ENCODE measurements at regions not wholly inside any gene's neighbourhood (a gene's known extent, or its start where the extent isn't known, plus 50 kb on each side); places are given as distances from the start of the nearest gene placed in this dataset.

- Histone ChIP-seq H3K27me3 (replicated peaks; ENCODE audit: control insufficient read depth, insufficient read depth, low read length) (no peaks in the 10 kb centered on the region; the same call in 1 of the 2 replicates), H3K4me3 (ENCODE audit: low read depth, low read length) (no peak overlapping the region), H3K9me3 (no peaks in the 10 kb centered on the region), H3K4me1 (no peaks in the 10 kb centered on the region), H3K36me3 (ENCODE audit: control insufficient read depth, insufficient read depth, low read length) (no peaks in the 10 kb centered on the region)
- Mint-ChIP-seq H3K27me3 (ENCODE audit: insufficient read depth, unreplicated experiment) (peaks cover 6% of the 10 kb centered on the region), H3K4me1 (ENCODE audit: low read depth, unreplicated experiment) (no peaks in the 10 kb centered on the region), H3K4me3 (ENCODE audit: unreplicated experiment) (no peak overlapping the region), H3K27ac (ENCODE audit: unreplicated experiment) (no peak overlapping the region), H3K9me3 (ENCODE audit: unreplicated experiment) (no peaks in the 10 kb centered on the region), H3K36me3 (ENCODE audit: insufficient read depth, unreplicated experiment) (no peaks in the 10 kb centered on the region)
- no peak for DNase-seq
- intact Hi-C loops (cut with micrococcal nuclease; ENCODE audit: unreplicated experiment), result loop anchor here (10.0 kb wide), 1 partner anchor 1231 kb away; no protein-coding TSS in a partner anchor
- CTCF ChIA-PET, result no interaction called here
- BruUV-seq (replicated peaks), result no TSS peak
- TF ChIP-seq, protein P1, sequence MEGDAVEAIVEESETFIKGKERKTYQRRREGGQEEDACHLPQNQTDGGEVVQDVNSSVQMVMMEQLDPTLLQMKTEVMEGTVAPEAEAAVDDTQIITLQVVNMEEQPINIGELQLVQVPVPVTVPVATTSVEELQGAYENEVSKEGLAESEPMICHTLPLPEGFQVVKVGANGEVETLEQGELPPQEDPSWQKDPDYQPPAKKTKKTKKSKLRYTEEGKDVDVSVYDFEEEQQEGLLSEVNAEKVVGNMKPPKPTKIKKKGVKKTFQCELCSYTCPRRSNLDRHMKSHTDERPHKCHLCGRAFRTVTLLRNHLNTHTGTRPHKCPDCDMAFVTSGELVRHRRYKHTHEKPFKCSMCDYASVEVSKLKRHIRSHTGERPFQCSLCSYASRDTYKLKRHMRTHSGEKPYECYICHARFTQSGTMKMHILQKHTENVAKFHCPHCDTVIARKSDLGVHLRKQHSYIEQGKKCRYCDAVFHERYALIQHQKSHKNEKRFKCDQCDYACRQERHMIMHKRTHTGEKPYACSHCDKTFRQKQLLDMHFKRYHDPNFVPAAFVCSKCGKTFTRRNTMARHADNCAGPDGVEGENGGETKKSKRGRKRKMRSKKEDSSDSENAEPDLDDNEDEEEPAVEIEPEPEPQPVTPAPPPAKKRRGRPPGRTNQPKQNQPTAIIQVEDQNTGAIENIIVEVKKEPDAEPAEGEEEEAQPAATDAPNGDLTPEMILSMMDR (IDR thresholded peaks at IDR 0.05; ENCODE audit: insufficient read depth in 1 of 2, low read depth in 1 of 2, low read length in 1 of 2, severe bottlenecking in 1 of 2, unreplicated experiment in 1 of 2), result no peak
- POLR2A ChIA-PET, result no interaction called here
These were observed 182.9 kb upstream of the FAR2 start for GRCh38 chr12:28966046-28966780.

- intact Hi-C loops (cut with micrococcal nuclease; ENCODE audit: unreplicated experiment), result loop anchor here (10.0 kb wide), 1 partner anchor 1233 kb away; no protein-coding TSS in a partner anchor
- no peak overlapping the region for H3K4me3 Mint-ChIP-seq (ENCODE audit: unreplicated experiment)
- ChIA-PET POLR2A (no interaction called here), CTCF (no interaction called here)
- Histone ChIP-seq H3K4me1 (no peaks in the 10 kb centered on the region), H3K9me3 (no peaks in the 10 kb centered on the region), H3K4me3 (ENCODE audit: low read depth, low read length) (no peak overlapping the region), H3K27me3 (replicated peaks; ENCODE audit: control insufficient read depth, insufficient read depth, low read length) (no peaks in the 10 kb centered on the region; the same call in 1 of the 2 replicates), H3K36me3 (ENCODE audit: control insufficient read depth, insufficient read depth, low read length) (no peaks in the 10 kb centered on the region)
- H3K36me3 Mint-ChIP-seq (ENCODE audit: insufficient read depth, unreplicated experiment), result no peaks in the 10 kb centered on the region
- H3K4me1 Mint-ChIP-seq (ENCODE audit: low read depth, unreplicated experiment), result no peaks in the 10 kb centered on the region
- no peak for DNase-seq
- H3K9me3 Mint-ChIP-seq (ENCODE audit: unreplicated experiment), result no peaks in the 10 kb centered on the region
- peaks cover 6% of the 10 kb centered on the region for H3K27me3 Mint-ChIP-seq (ENCODE audit: insufficient read depth, unreplicated experiment)
- TF ChIP-seq, protein P1 (IDR thresholded peaks at IDR 0.05; ENCODE audit: insufficient read depth in 1 of 2, low read depth in 1 of 2, low read length in 1 of 2, severe bottlenecking in 1 of 2, unreplicated experiment in 1 of 2), result no peak
- BruUV-seq (replicated peaks), result no TSS peak
- no peak overlapping the region for H3K27ac Mint-ChIP-seq (ENCODE audit: unreplicated experiment)
These were observed 181.7 kb upstream of the FAR2 start for GRCh38 chr12:28967426-28967825.

DNA sequence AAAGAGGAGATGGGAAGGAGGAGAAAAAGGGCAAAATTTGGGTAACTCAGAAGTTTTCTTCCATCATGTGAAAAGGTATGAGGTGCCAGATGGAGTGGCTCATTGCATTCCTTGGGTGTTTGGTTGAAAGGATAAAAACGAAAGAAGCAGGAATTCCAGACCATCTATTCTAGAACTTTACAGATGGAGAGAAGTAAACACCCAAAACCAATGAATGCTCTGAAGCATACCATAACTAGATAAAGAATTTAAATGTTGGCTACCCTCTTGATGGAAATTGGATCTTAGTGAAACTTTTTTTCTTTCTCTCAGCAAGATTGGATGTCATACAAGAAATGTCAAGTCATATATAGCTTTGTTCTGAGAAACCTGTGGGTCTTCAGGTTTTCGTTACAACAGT, 175.6 kb upstream of the FAR2 start:
- intact Hi-C loops (cut with micrococcal nuclease; ENCODE audit: unreplicated experiment), result loop anchor here (2.0 kb wide), 1 partner anchor 19 kb away; no protein-coding TSS in a partner anchor
- Mint-ChIP-seq H3K4me3 (ENCODE audit: unreplicated experiment) (no peak overlapping the region), H3K27ac (ENCODE audit: unreplicated experiment) (no peak overlapping the region), H3K36me3 (ENCODE audit: insufficient read depth, unreplicated experiment) (no peaks in the 10 kb centered on the region), H3K4me1 (ENCODE audit: low read depth, unreplicated experiment) (no peaks in the 10 kb centered on the region), H3K27me3 (ENCODE audit: insufficient read depth, unreplicated experiment) (peaks cover 4% of the 10 kb centered on the region), H3K9me3 (ENCODE audit: unreplicated experiment) (peaks cover 12% of the 10 kb centered on the region)
- CTCF ChIA-PET, result no interaction called here
- H3K9me3 ChIP-seq, result no peaks in the 10 kb centered on the region
- POLR2A ChIA-PET, result no interaction called here
- no TSS peak for BruUV-seq (replicated peaks)
- H3K4me1 ChIP-seq, result no peaks in the 10 kb centered on the region
- no peak for DNase-seq
- H3K36me3 ChIP-seq (ENCODE audit: control insufficient read depth, insufficient read depth, low read length), result no peaks in the 10 kb centered on the region
- H3K27me3 ChIP-seq (replicated peaks; ENCODE audit: control insufficient read depth, insufficient read depth, low read length), result no peaks in the 10 kb centered on the region; the same call in 1 of the 2 replicates
- TF ChIP-seq, protein P1 (IDR thresholded peaks at IDR 0.05; ENCODE audit: insufficient read depth in 1 of 2, low read depth in 1 of 2, low read length in 1 of 2, severe bottlenecking in 1 of 2, unreplicated experiment in 1 of 2), result no peak
- H3K4me3 ChIP-seq (ENCODE audit: low read depth, low read length), result no peak overlapping the region
